IMR-90 (cell line): ENCODE measurements at regions not wholly inside any gene's neighbourhood (a gene's known extent, or its start where the extent isn't known, plus 50 kb on each side); places are given as distances from the start of the nearest gene placed in this dataset.

ENCODE experiments used
- ATAC-seq: fragments of 200-7000 bp; cut with Tn5 transposase; 2 replicates; pipeline ENCODE4 v1.9.1; 2020; ENCODE audit warnings: low read depth, mild to moderate bottlenecking, moderate library complexity
- BruUV-seq: library from RNA; stranded (reverse); fragments of 400-500 nt; replicated peaks from 2 replicates; lab custom pipeline; 2021; lab: Mats Ljungman, UMichigan
- CTCF ChIA-PET: fragments of 300-600 bp; formaldehyde crosslinking; extraction: SDS; loops from one replicate; lab custom pipeline; 2021; ENCODE audit warnings: antibody characterized with exemption; lab: Yijun Ruan, JAX
- POLR2A ChIA-PET: fragments of 300-600 bp; sonication (Branson Sonifier 250); formaldehyde crosslinking; loops from one replicate; lab custom pipeline; 2022; ENCODE audit warnings: antibody characterized with exemption; ENCODE audit not compliant: unreplicated experiment; lab: Charles Lee
- DNase-seq: peaks from one replicate; pipeline ENCODE4 v3.0.0; 2013
- H2AFZ ChIP-seq: replicated peaks from 2 replicates; pipeline ENCODE3; 2013; ENCODE audit warnings: low read length, mild to moderate bottlenecking; ENCODE audit not compliant: poor library complexity
- H2AK5ac ChIP-seq: 2 replicates; pipeline ENCODE4 v1.6.1; 2013; ENCODE audit warnings: low read depth, low read length, inconsistent platforms
- H2AK9ac ChIP-seq: replicated peaks from 2 replicates; pipeline ENCODE3; 2013; ENCODE audit warnings: mild to moderate bottlenecking, low read depth, low read length, moderate library complexity; ENCODE audit not compliant: poor library complexity
- H2BK120ac ChIP-seq: 2 replicates; pipeline ENCODE4 v1.6.1; 2013; ENCODE audit warnings: low read depth, low read length, inconsistent platforms
- H2BK15ac ChIP-seq: 3 replicates; pipeline ENCODE4 v1.6.1; 2013; ENCODE audit warnings: low read depth, low read length, inconsistent platforms
- H2BK20ac ChIP-seq: 2 replicates; pipeline ENCODE4 v1.6.1; 2013; ENCODE audit warnings: low read depth, mild to moderate bottlenecking, inconsistent platforms, low read length, moderate library complexity
- H2BK5ac ChIP-seq: 2 replicates; pipeline ENCODE4 v1.6.1; 2013; ENCODE audit warnings: mild to moderate bottlenecking, low read depth, low read length, inconsistent platforms; ENCODE audit not compliant: poor library complexity, severe bottlenecking
- H3K14ac ChIP-seq: replicated peaks from 2 replicates; pipeline ENCODE4 v1.6.1; 2013; ENCODE audit warnings: low read depth, low read length, inconsistent platforms
- H3K18ac ChIP-seq: 2 replicates; pipeline ENCODE4 v1.6.1; 2013; ENCODE audit warnings: low read depth, low read length, control low read depth
- H3K23ac ChIP-seq: 2 replicates; pipeline ENCODE4 v1.6.1; 2013; ENCODE audit warnings: low read depth, low read length, inconsistent platforms
- H3K27ac ChIP-seq: 2 replicates; pipeline ENCODE4 v1.5.1; 2013; ENCODE audit warnings: mild to moderate bottlenecking, control low read depth, low read length; ENCODE audit not compliant: insufficient read depth
- H3K27me3 ChIP-seq: 2 replicates; pipeline ENCODE4 v1.6.1; 2013; ENCODE audit warnings: low read length; ENCODE audit not compliant: control insufficient read depth, insufficient read depth
- H3K36me3 ChIP-seq: 2 replicates; pipeline ENCODE4 v1.6.1; 2013; ENCODE audit warnings: low read length, mixed read lengths; ENCODE audit not compliant: control insufficient read depth, insufficient read depth
- H3K4ac ChIP-seq: 2 replicates; pipeline ENCODE4 v1.6.1; 2013; ENCODE audit warnings: low read depth, low read length, inconsistent platforms
- H3K4me1 ChIP-seq: 2 replicates; pipeline ENCODE4 v1.6.1; 2013; ENCODE audit warnings: low read length, mixed read lengths; ENCODE audit not compliant: control insufficient read depth, insufficient read depth
- H3K4me2 ChIP-seq: 2 replicates; pipeline ENCODE4 v1.6.1; 2013; ENCODE audit warnings: low read depth, mild to moderate bottlenecking, control low read depth, low read length, moderate library complexity
- H3K4me3 ChIP-seq: 2 replicates; pipeline ENCODE4 v1.5.1; 2013; ENCODE audit warnings: low read depth, mild to moderate bottlenecking, control low read depth, low read length, moderate library complexity; ENCODE audit not compliant: insufficient read depth
- H3K56ac ChIP-seq: 2 replicates; pipeline ENCODE4 v1.6.1; 2013; ENCODE audit warnings: low read length, inconsistent platforms; ENCODE audit not compliant: insufficient read depth; ENCODE audit errors: extremely low read depth
- H3K79me1 ChIP-seq, 2 experiments: 2 replicates each; pipeline ENCODE4 v1.6.1; 2013; ENCODE audit warnings: low read length in 2 of 2, inconsistent platforms in 1 of 2, low read depth in 1 of 2
- H3K9ac ChIP-seq: 2 replicates; pipeline ENCODE4 v1.6.1; 2013; ENCODE audit warnings: low read depth, low read length, control low read depth
- H3K9me1 ChIP-seq: 2 replicates; pipeline ENCODE4 v1.6.1; 2013; ENCODE audit warnings: low read length, inconsistent platforms; ENCODE audit not compliant: insufficient read depth
- H3K9me3 ChIP-seq: 2 replicates; pipeline ENCODE4 v1.6.1; 2013; ENCODE audit warnings: low read length; ENCODE audit not compliant: control insufficient read depth, insufficient read depth
- H4K20me1 ChIP-seq: 2 replicates; pipeline ENCODE4 v1.6.1; 2013; ENCODE audit warnings: low read length, inconsistent platforms; ENCODE audit not compliant: insufficient read depth
- H4K5ac ChIP-seq: 2 replicates; pipeline ENCODE4 v1.6.1; 2013; ENCODE audit warnings: mild to moderate bottlenecking, low read depth, low read length, control low read depth
- H4K8ac ChIP-seq, 2 experiments: 2 replicates each; pipeline ENCODE4 v1.6.1; 2013; ENCODE audit warnings: low read depth in 2 of 2, low read length in 2 of 2, control low read depth in 1 of 2, inconsistent platforms in 1 of 2
- H4K91ac ChIP-seq: 2 replicates; pipeline ENCODE4 v1.6.1; 2013; ENCODE audit warnings: low read depth, low read length, inconsistent platforms; ENCODE audit not compliant: insufficient read depth
- BHLHE40 ChIP-seq: fragments of 150-350 bp; IDR thresholded peaks from 2 replicates; pipeline ENCODE4 v1.6.1; 2016; ENCODE audit warnings: mild to moderate bottlenecking, low read depth, low read length
- FOS ChIP-seq: fragments of 150-350 bp; IDR thresholded peaks from 2 replicates; pipeline ENCODE4 v1.6.1; 2016; ENCODE audit warnings: low read depth, low read length
- NFE2L2 ChIP-seq: fragments of 150-350 bp; IDR thresholded peaks from 2 replicates; pipeline ENCODE4 v1.6.1; 2016; ENCODE audit warnings: low read depth, mild to moderate bottlenecking, low read length
- WGBS, 2 experiments: methylation state at CpG; one replicate each; pipeline versions ENCODE4 v1.1.5 to v1.1.7; 2013; ENCODE audit warnings: missing lambda C conversion rate in 2 of 2; ENCODE audit not compliant: insufficient read length in 1 of 2; ENCODE audit errors: extremely low coverage in 2 of 2; 5-methylcytosine and 5-hydroxymethylcytosine counted together
- dilution Hi-C: fragments of 300-500 bp; cut with HindIII; formaldehyde crosslinking; loops from one replicate; pipeline ENCODE4 v1.14.3; 2018; ENCODE audit warnings: low sequenced_read_pairs; ENCODE audit not compliant: unreplicated experiment
- in situ Hi-C: fragments of 300-500 bp; cut with MboI; formaldehyde crosslinking; loops from 3 replicates; pipeline ENCODE4 v1.14.3; 2019; ENCODE audit warnings: low sequenced_read_pairs, inconsistent platforms, mixed read lengths
- intact Hi-C: fragments of 100-400 bp; cut with micrococcal nuclease; formaldehyde crosslinking; loops from 2 replicates; pipeline ENCODE4 v1.10.0; 2022

- no peaks in the 10 kb centered on the region; the same call in 1 of the 2 replicates for H3K27me3 ChIP-seq
- H2BK20ac ChIP-seq = no peak overlapping the region
- H3K4ac ChIP-seq = no peak overlapping the region
- no peak overlapping the region for H4K91ac ChIP-seq
- H3K27ac ChIP-seq = no peak overlapping the region
- H2AK5ac ChIP-seq = no peak overlapping the region
- no peak for DNase-seq
- no peak overlapping the region for H4K5ac ChIP-seq
- no peak overlapping the region for H2AFZ ChIP-seq
- H3K14ac ChIP-seq = no peak overlapping the region
- no peak overlapping the region for H2BK15ac ChIP-seq
- no peak overlapping the region for H3K4me2 ChIP-seq
- no peak overlapping the region for H2AK9ac ChIP-seq
- no peak overlapping the region for H3K4me3 ChIP-seq
- no peak overlapping the region for H3K9ac ChIP-seq
- no peaks in the 10 kb centered on the region for H3K36me3 ChIP-seq
- WGBS, 2 experiments = 83% methylated on average over 3 of the region's 9 CpGs; no CpG with 5 or more reads in 1 of the 2 experiments
- ChIA-PET POLR2A (no interaction called here), CTCF (no interaction called here)
- H3K9me3 ChIP-seq = no peaks in the 10 kb centered on the region
- peaks cover 5% of the 10 kb centered on the region for H3K4me1 ChIP-seq
- 0 out of 2 replicates have a peak, but pooled peaks cover 3% of the 10 kb centered on the region for H3K9me1 ChIP-seq
- H3K79me1 ChIP-seq = no peaks in the 10 kb centered on the region
- no peak overlapping the region for H4K8ac ChIP-seq
- no TSS peak for BruUV-seq
- ATAC-seq = no peak
- dilution Hi-C loops = no loop called here
- H3K23ac ChIP-seq = no peak overlapping the region
- H4K20me1 ChIP-seq = no peaks in the 10 kb centered on the region
- intact Hi-C loops = no loop called here
- TF ChIP-seq NFE2L2 (no peak), FOS (no peak), BHLHE40 (no peak)
- H2BK120ac ChIP-seq = no peak overlapping the region
- H2BK5ac ChIP-seq = no peak overlapping the region
- in situ Hi-C loops = no loop called here
- H3K56ac ChIP-seq = no peak overlapping the region
- no peak overlapping the region for H3K18ac ChIP-seq
Observed at GRCh38 chr12:67754933-67755697, 106.6 kb downstream of the DYRK2 start.
